VCaP (cell line): ENCODE measurements at regions not wholly inside any gene's neighbourhood (a gene's known extent, or its start where the extent isn't known, plus 50 kb on each side); places are given as distances from the start of the nearest gene placed in this dataset.

Experiments
- H3K27ac ChIP-seq: fragments of 450-650 bp; 2 replicates; pipeline ENCODE4 v1.5.1; 2017
- CTCF ChIP-seq: fragments of 450-650 bp; conservative IDR thresholded peaks from 2 replicates; pipeline ENCODE4 v1.5.1; 2017; ENCODE audit warnings: mild to moderate bottlenecking, moderate library complexity

GRCh38 chr3:25150199-25150598 lies 277.9 kb upstream of the RARB start:
- H3K27ac ChIP-seq = no peak overlapping the region
- TF ChIP-seq CTCF = no peak

- H3K27ac ChIP-seq = no peak overlapping the region
- no peak for TF ChIP-seq CTCF
Observed at GRCh38 chr3:25151281-25151902, 276.7 kb upstream of the RARB start.

GRCh38 chr3:25151903-25152295 lies 276.2 kb upstream of the RARB start:
- TF ChIP-seq CTCF = no peak
- no peak overlapping the region for H3K27ac ChIP-seq

GRCh38 chr3:25153136-25153535 lies 274.9 kb upstream of the RARB start:
- TF ChIP-seq CTCF = no peak
- no peak overlapping the region for H3K27ac ChIP-seq

- TF ChIP-seq CTCF = no peak
- H3K27ac ChIP-seq = no peak overlapping the region
Observed at GRCh38 chr3:25153561-25153960, 274.5 kb upstream of the RARB start.

- no peak overlapping the region for H3K27ac ChIP-seq
- no peak for TF ChIP-seq CTCF
Observed at GRCh38 chr3:25155652-25156471, 272.2 kb upstream of the RARB start.

- no peak for TF ChIP-seq CTCF
- no peak overlapping the region for H3K27ac ChIP-seq
Observed at GRCh38 chr3:25156626-25157025, 271.4 kb upstream of the RARB start.
